MCF 10A (cell line): ENCODE measurements at regions not wholly inside any gene's neighbourhood (a gene's known extent, or its start where the extent isn't known, plus 50 kb on each side); places are given as distances from the start of the nearest gene placed in this dataset.

Experiments
- BruUV-seq: library from RNA; stranded (reverse); fragments of 400-500 nt; replicated peaks from 2 replicates; lab custom pipeline; 2021; lab: Mats Ljungman, UMichigan
- CTCF ChIA-PET: fragments of 300-600 bp; sonication (Branson Sonifier 250); formaldehyde crosslinking; extraction: SDS; loops from one replicate; lab custom pipeline; 2021; ENCODE audit warnings: antibody characterized with exemption, inconsistent platforms; lab: Yijun Ruan, JAX
- POLR2A ChIA-PET: fragments of 300-600, 350-650 bp; sonication (Branson Sonifier 250); formaldehyde crosslinking; extraction: SDS; loops from one replicate; lab custom pipeline; 2020; ENCODE audit warnings: antibody characterized with exemption, inconsistent platforms; lab: Yijun Ruan, JAX
- DNase-seq: peaks from one replicate; pipeline ENCODE4 v3.0.0-alpha.2; 2018; ENCODE audit not compliant: unreplicated experiment
- H3K27ac Mint-ChIP-seq: one replicate; pipeline ENCODE4 v1.8.0; 2022; ENCODE audit warnings: mild to moderate bottlenecking, low read depth, mixed read lengths; ENCODE audit not compliant: unreplicated experiment
- H3K27me3 Mint-ChIP-seq: one replicate; pipeline ENCODE4 v1.8.0; 2022; ENCODE audit warnings: mixed read lengths; ENCODE audit not compliant: insufficient read depth, unreplicated experiment
- H3K36me3 Mint-ChIP-seq: one replicate; pipeline ENCODE4 v1.8.0; 2022; ENCODE audit warnings: mild to moderate bottlenecking, moderate library complexity, mixed read lengths; ENCODE audit not compliant: insufficient read depth, unreplicated experiment
- H3K4me1 Mint-ChIP-seq: one replicate; pipeline ENCODE4 v1.8.0; 2022; ENCODE audit warnings: mixed read lengths; ENCODE audit not compliant: insufficient read depth, unreplicated experiment
- H3K4me3 Mint-ChIP-seq: one replicate; pipeline ENCODE4 v1.8.0; 2022; ENCODE audit warnings: mild to moderate bottlenecking, moderate library complexity, mixed read lengths; ENCODE audit not compliant: unreplicated experiment
- H3K9me3 Mint-ChIP-seq: one replicate; pipeline ENCODE4 v1.8.0; 2022; ENCODE audit warnings: mixed read lengths; ENCODE audit not compliant: unreplicated experiment
- intact Hi-C: fragments of 100-400 bp; cut with micrococcal nuclease; formaldehyde crosslinking; loops from 2 replicates; pipeline ENCODE4 v1.14.1; 2022
- TF ChIP-seq, protein P1 (sequence below): fragments of 200-600 bp; IDR thresholded peaks from one replicate; pipeline ENCODE4 v1.8.0; 2022; ENCODE audit warnings: antibody characterized with exemption, mild to moderate bottlenecking; ENCODE audit not compliant: unreplicated experiment

DNA sequence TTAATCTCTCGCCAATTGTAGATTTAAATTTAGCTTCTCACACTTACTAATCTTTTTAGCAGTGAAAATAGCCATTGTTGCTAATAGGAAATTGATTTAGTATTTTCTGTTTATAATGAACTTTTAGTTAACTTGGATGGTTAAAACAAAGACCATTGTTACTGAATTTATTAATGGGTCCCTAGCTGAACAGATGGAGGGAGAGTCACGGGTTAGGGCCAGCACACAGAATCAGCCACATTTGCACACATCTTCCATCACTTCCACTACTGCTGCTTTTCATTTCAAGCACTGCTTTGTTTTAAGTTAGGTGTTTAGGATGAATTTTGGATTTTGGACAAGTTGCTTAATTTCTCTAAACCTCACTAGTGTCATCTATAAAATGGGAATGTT lies 125.9 kb upstream of the ADAMTSL1 start:
- Mint-ChIP-seq H3K4me3 (no peak overlapping the region), H3K27me3 (no peaks in the 10 kb centered on the region), H3K36me3 (no peaks in the 10 kb centered on the region), H3K4me1 (peaks cover 6% of the 10 kb centered on the region), H3K9me3 (no peaks in the 10 kb centered on the region), H3K27ac (no peak overlapping the region)
- no peak for DNase-seq
- TF ChIP-seq, protein P1, sequence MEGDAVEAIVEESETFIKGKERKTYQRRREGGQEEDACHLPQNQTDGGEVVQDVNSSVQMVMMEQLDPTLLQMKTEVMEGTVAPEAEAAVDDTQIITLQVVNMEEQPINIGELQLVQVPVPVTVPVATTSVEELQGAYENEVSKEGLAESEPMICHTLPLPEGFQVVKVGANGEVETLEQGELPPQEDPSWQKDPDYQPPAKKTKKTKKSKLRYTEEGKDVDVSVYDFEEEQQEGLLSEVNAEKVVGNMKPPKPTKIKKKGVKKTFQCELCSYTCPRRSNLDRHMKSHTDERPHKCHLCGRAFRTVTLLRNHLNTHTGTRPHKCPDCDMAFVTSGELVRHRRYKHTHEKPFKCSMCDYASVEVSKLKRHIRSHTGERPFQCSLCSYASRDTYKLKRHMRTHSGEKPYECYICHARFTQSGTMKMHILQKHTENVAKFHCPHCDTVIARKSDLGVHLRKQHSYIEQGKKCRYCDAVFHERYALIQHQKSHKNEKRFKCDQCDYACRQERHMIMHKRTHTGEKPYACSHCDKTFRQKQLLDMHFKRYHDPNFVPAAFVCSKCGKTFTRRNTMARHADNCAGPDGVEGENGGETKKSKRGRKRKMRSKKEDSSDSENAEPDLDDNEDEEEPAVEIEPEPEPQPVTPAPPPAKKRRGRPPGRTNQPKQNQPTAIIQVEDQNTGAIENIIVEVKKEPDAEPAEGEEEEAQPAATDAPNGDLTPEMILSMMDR = no peak
- CTCF ChIA-PET = interaction anchor here (0.6 to 1.1 kb wide), 3 partner anchors 9 to 95 kb away, joined by 3 to 8 read pairs (median 3); no protein-coding TSS in a partner anchor
- intact Hi-C loops = no loop called here
- POLR2A ChIA-PET = interaction anchor here (0.7 kb wide), 1 partner anchor 57 kb away, joined by 3 read pairs; no protein-coding TSS in a partner anchor
- BruUV-seq = no TSS peak

DNA sequence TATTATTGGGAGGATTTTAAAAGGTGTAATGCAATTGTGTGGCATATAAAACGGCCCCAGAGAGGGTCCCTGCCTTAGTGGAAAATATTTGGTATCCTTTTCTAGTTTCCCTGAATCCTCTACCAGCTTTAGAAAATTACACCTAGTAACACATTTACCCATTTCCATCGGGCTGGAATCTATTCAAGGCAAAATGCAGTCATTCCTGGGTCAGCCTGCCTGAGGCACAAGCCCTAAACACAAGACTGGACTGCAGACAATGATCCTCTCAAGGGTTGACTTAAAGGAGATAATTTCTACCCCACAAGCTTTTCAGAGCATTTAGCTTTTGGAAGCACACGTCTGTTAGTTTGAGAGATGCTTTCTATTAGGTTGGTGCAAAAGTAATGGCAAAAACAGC lies 124.4 kb upstream of the ADAMTSL1 start:
- H3K9me3 Mint-ChIP-seq = no peaks in the 10 kb centered on the region
- POLR2A ChIA-PET = interaction anchor here (0.7 kb wide), 1 partner anchor 257 kb away, joined by 3 read pairs; no protein-coding TSS in a partner anchor
- no peak overlapping the region for H3K4me3 Mint-ChIP-seq
- no peaks in the 10 kb centered on the region for H3K36me3 Mint-ChIP-seq
- CTCF ChIA-PET = interaction anchor here (0.6 kb wide), 1 partner anchor 540 kb away, joined by 3 read pairs; no protein-coding TSS in a partner anchor
- BruUV-seq = no TSS peak
- no peak overlapping the region for H3K27ac Mint-ChIP-seq
- H3K27me3 Mint-ChIP-seq = no peaks in the 10 kb centered on the region
- TF ChIP-seq, protein P1 = no peak
- intact Hi-C loops = no loop called here
- DNase-seq = no peak
- peaks cover 6% of the 10 kb centered on the region for H3K4me1 Mint-ChIP-seq

DNA sequence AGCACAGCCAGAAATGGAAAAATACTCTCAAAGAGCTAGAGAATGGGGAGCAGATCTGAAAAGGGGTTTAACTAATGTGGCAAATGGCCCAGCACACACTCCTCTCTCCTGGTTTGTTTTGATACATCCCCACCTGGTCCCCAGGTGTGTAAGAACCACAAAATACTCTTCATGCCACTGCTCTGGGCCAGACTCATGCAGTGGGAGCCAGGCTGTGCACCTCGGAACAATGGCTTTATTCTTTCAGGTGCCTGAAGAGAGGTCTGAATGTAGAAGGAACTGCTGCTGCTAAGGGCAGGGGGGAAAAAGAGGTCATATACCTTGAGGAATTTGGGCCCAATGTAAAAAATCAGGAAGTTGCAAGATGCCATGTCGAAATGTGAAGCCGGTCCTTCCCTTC lies 123.9 kb upstream of the ADAMTSL1 start:
- ChIA-PET CTCF (no interaction called here), POLR2A (interaction anchor here (0.7 kb wide), 1 partner anchor 257 kb away, joined by 3 read pairs; no protein-coding TSS in a partner anchor)
- Mint-ChIP-seq H3K4me3 (no peak overlapping the region), H3K27ac (no peak overlapping the region), H3K9me3 (no peaks in the 10 kb centered on the region), H3K36me3 (no peaks in the 10 kb centered on the region), H3K4me1 (peaks cover 6% of the 10 kb centered on the region), H3K27me3 (no peaks in the 10 kb centered on the region)
- TF ChIP-seq, protein P1 = no peak
- intact Hi-C loops = no loop called here
- no peak for DNase-seq
- no TSS peak for BruUV-seq

DNA sequence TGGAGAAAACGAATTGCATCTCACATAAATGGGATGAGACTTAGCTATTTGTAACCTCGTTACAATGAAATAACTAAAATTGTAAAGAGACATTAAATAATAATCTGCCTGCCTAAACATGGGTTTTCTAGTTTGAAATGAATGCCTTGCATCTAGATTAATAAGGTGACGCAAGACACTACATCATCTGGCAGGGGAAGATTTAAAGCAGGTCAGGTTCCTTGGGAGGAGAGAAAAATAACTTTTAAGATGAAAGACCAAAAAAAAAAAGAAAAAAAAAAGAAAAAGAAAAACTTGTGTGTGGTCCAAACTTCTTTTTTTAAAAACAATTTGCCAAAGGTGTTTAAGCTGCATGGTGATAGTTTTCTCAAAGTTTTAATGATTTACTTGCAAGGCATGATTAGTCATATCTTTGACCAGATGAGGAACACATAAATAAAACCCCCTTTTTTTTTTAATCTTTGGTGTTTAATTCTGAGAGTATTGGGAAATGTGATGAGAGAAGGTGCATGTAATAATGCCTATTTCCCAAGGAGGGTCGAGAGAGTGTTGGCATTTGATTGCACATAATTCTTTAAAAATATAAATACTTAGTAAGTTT lies 122.9 kb upstream of the ADAMTSL1 start:
- POLR2A ChIA-PET = interaction anchor here (0.7 to 0.9 kb wide), 2 partner anchors 20 to 449 kb away, joined by 3 read pairs; no protein-coding TSS in a partner anchor
- H3K36me3 Mint-ChIP-seq = no peaks in the 10 kb centered on the region
- intact Hi-C loops = no loop called here
- BruUV-seq = no TSS peak
- DNase-seq = peak; percentile 11
- peaks cover 6% of the 10 kb centered on the region for H3K4me1 Mint-ChIP-seq
- no peak overlapping the region for H3K27ac Mint-ChIP-seq
- CTCF ChIA-PET = interaction anchor here (0.7 to 1.2 kb wide), 2 partner anchors 96 to 126 kb away, joined by 3 to 7 read pairs; no protein-coding TSS in a partner anchor
- TF ChIP-seq, protein P1 = no peak
- no peaks in the 10 kb centered on the region for H3K9me3 Mint-ChIP-seq
- no peak overlapping the region for H3K4me3 Mint-ChIP-seq
- H3K27me3 Mint-ChIP-seq = no peaks in the 10 kb centered on the region
